Erythroblast (primary cell): ENCODE measurements at regions not wholly inside any gene's neighbourhood (a gene's known extent, or its start where the extent isn't known, plus 50 kb on each side); places are given as distances from the start of the nearest gene placed in this dataset.

Experiments
- GATA1 ChIP-seq: IDR thresholded peaks from 2 replicates; pipeline ENCODE4 v1.6.1; 2011; ENCODE audit warnings: low read depth, mild to moderate bottlenecking, control low read depth, low read length, moderate library complexity
- POLR2A ChIP-seq: IDR thresholded peaks from 2 replicates; pipeline ENCODE4 v1.6.1; 2011; ENCODE audit warnings: mild to moderate bottlenecking, low read length

GRCh38 chr15:47933865-47934264 lies 186.9 kb upstream of the SLC24A5 start:
- no peak for TF ChIP-seq POLR2A
- no peak for TF ChIP-seq GATA1
